Left renal cortex interstitium (tissue), 4 donors: ENCODE measurements at regions not wholly inside any gene's neighbourhood (a gene's known extent, or its start where the extent isn't known, plus 50 kb on each side); places are given as distances from the start of the nearest gene placed in this dataset.

Experiments
- DNase-seq, 4 donors: peaks; one replicate each; pipeline ENCODE4 v3.0.0-alpha.2; 2013; ENCODE audit warnings: low read depth in 4 of 4, low spot score in 2 of 4, missing footprints in 1 of 4

DNA sequence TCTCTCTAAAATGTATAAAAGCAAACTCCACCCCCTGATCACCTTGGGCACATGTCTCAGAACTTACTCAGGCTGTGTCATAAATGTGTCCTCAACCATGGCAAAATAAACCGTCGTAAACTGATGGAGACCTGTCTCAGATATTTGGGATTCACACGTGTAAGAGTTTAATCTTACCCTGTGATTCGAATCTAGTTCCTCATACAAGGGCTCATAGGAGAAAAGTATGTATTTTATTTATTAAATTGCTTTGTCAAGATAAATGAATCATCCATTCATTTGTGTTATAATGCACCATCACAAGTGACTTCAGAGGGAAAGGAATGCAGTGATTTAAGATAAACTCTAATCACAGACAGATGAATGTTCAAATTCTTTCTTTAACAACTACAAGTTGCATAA, 712.5 kb upstream of the LRATD1 start:
- DNase-seq, result no peak

- no peak for DNase-seq
Observed at GRCh38 chr2:13921245-13921644, 711.3 kb upstream of the LRATD1 start.

DNA sequence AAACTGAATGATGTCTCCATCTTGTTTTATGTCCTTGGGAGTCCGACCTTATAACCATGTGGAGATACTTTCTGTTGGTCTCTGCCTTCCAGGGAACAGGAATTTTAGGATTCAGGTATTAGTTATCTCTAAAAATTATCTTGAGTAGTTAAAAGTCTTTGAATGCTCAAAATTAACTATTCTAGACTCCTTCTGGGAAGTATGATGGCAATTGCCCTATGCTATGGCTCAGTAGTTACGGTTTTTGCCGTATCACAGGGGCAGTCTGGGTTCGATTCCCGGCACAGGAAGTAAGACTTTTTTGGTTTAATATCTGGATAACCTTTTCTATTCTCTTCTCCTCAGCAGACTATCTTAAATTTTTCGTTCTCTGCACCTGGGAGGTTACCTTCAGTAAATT, 708.7 kb upstream of the LRATD1 start:
- no peak for DNase-seq

GRCh38 chr2:13942111-13942510, 690.4 kb upstream of the LRATD1 start:
- no peak for DNase-seq

- DNase-seq, result no peak
Observed at GRCh38 chr2:13950761-13951160, 681.8 kb upstream of the LRATD1 start.

DNA sequence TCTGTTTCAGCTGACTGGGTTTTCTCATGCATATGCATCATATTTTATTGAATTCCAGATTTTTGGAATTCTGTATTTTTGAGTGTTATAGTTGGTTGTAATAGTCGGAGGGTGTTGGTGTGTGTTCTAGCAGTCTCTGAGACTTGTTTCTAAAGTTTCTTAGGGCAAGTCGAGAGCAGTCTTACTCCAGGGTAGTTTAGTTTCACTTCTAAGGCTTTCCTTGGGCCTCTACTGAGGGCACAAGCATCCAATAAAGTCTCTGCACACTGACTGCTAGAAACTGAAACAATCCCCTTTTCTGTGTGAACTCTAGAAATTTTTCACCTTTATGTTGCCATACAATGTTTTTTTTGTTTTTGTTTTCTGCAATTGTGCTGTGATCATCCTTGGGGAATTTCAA, 663.7 kb upstream of the LRATD1 start:
- DNase-seq, result no peak

DNA sequence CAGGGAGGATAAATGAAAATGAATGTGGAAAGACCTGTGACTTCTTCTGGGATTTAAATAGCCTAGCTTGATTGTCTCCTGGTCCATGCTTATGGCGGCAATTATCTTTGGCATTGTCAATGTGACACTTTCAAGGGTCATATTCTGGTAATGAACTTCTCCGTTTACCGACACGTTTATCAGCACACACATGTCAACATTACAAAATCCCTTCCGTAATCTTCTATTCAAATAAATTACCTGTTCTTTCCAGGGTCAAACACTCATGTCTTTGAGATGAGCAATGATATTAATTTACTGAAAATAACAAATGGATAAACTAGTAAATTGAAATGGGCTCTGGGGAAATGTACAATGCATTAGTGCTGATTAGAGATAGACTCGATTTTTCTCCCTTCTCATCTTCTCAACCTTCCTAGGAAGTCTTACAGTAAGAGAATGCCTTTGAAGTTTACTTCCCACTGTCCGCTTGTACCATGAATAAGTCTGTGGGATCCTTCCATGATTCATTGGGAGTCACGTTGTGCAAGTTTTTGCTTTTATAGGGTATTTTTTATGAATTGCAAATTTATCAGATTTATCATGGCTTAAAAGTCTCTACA, 646.3 kb upstream of the LRATD1 start:
- DNase-seq, result no peak

GRCh38 chr2:13996527-13996926, 636.0 kb upstream of the LRATD1 start:
- no peak for DNase-seq

- no peak for DNase-seq
Observed at GRCh38 chr2:14011190-14011589, 621.3 kb upstream of the LRATD1 start.

- DNase-seq, result no peak
Observed at GRCh38 chr2:14015113-14015630, 617.3 kb upstream of the LRATD1 start.

GRCh38 chr2:14016289-14016955, 616.1 kb upstream of the LRATD1 start:
- no peak for DNase-seq

DNA sequence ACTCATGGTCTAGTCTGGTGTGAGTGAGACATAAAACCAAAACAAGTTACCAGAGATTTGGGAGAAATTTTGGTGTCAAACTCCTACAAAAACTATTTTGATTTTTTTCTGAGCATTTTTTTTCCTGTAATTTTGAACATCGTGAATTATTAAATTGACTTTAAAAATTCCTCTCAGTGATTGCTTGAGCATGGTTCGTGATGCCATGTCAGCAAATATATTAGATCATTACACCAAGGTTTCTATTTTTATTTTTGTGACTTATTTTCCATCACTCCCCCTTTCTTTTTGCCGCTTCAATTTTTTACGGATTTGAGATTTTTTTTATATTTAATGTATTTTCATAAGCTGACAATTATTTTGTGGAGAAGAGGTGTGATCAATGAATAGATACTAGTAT, 613.9 kb upstream of the LRATD1 start:
- DNase-seq, result no peak

DNA sequence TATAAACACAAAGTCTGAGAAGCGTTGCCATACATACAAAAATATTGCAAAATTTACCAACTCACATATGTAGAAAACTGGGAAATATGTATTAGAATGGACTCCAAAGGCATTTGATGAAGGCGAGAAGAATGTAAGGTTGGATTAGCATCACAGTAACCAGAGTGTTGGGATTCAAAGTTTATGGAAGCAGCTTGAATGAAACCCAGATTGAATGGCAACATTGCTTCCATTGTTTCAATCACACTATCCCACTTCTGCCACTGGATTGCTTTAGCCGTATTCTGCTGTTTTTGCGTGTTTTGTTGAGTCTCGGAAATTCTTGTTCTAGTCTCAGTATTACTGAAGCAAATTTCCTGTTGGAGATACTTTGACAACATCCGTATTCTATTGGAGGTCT, 609.0 kb upstream of the LRATD1 start:
- DNase-seq, result no peak

GRCh38 chr2:14039134-14039533, 593.4 kb upstream of the LRATD1 start:
- DNase-seq, result no peak

- no peak for DNase-seq
Observed at GRCh38 chr2:14047491-14047890, 585.0 kb upstream of the LRATD1 start.

DNA sequence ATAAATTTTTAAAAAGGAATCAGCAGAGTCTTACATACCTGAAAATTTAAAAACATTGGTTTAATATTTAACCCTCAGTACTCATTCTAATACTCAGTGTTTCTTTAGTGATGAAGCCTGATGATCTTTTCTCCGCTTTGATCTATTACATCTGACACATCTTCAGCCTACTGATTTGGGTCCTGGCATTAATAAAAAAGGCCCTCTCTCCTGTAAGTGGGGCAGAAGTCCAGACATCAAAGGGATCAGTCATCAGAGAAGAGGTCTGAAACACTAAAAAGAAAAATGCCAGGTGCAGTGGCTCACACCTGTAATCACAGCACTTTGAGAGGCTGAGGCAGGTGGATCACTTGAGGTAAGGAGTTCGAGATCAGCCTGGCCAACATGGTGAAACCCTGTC, 581.1 kb upstream of the LRATD1 start:
- DNase-seq, result no peak

DNA sequence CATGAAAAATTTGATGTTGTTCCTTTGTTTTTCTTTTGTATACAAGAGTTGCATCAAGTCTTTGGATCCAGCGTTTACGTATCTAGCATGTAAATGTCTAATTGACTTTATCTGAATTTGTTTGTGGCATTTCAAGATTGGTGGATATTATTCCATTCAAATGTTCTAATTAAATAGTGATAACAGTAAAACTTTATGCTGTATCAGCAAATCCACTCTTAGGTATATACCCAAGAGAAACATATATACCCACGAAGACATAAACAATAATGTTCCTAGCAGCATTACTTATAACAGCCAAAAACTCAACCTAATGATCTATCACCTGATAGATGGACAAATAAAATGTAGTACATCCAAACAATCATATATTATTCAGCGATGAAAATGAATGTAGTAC, 579.4 kb upstream of the LRATD1 start:
- no peak for DNase-seq

- no peak for DNase-seq
Observed at GRCh38 chr2:14064346-14064745, 568.2 kb upstream of the LRATD1 start.

- DNase-seq, result no peak
Observed at GRCh38 chr2:14072338-14072737, 560.2 kb upstream of the LRATD1 start.

- no peak for DNase-seq
Observed at GRCh38 chr2:14074691-14075090, 557.8 kb upstream of the LRATD1 start.

GRCh38 chr2:14079576-14079975, 552.9 kb upstream of the LRATD1 start:
- DNase-seq, result no peak

DNA sequence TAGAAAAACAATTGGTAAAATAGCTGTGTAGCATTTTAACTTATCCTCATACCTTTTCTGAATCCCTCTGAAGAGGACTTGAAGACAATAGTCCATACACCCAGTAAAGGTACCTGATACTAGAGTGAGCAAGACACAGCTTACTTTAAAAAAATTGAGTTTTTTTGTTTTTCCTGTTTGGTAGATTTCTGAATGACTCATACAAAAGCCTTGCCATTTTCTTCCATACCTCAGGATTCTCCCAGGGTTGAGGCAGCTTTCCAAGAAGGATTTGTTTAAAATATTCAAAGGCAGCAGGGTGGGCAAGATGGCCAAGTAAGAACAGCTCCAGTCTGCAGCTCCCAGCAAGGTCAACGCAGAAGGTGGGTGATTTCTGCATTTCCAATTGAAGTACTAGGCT, 551.0 kb upstream of the LRATD1 start:
- DNase-seq, result no peak

DNA sequence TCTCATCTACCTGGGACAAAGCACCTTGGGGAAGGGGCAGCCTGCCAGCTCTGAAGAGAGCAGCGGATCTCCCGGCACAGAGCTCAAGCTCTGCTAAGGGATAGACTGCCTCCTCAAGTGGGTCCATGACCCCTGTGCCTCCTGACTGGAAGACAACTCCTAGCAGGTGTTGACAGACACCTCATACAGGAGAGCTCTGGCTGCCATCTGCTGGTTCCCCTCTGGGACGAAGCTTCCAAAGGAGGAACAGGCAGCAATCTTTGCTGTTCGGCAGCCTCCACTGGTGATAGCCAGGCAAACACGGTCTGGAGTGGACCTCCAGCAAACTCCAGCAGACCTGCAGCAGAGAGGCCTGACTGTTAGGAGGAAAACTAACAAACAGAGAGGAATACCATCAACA, 549.9 kb upstream of the LRATD1 start:
- DNase-seq, result no peak
